GM21526 (cell line): ENCODE measurements at regions not wholly inside any gene's neighbourhood (a gene's known extent, or its start where the extent isn't known, plus 50 kb on each side); places are given as distances from the start of the nearest gene placed in this dataset.
"Not testable (repeated sequence)": the region's sequence is repeated elsewhere in the genome, so short reads cannot be mapped to it uniquely, and the experiment has no call there.

Experiments used
- ATAC-seq: cut with Tn5 transposase; IDR thresholded peaks from one replicate; pipeline ENCODE4 v1.9.1; 2021; ENCODE audit warnings: moderate library complexity; ENCODE audit not compliant: unreplicated experiment, low FRiP score

- ATAC-seq = no peak
Measured at GRCh38 chr10:64358907-64359306, 837.7 kb downstream of the REEP3 start.

DNA sequence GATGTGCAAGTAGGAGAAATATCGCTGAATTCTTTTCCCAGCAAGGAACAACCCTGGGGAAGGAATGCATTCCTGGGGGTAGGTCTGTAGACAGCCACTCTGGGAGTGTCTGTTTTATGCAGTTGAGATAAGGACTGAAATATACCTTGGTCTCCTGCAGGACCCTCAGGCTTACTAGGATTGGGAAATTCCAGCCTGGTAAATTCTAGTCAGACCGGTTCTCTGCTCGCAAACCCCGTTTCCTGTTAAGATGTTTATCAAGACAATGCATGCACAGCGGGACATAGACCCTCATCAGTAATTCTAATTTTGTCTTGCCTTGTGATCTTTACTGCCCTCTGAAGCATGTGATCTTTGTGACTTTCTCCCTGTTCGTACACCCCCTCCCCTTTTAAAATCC, 839.0 kb downstream of the REEP3 start:
- ATAC-seq = not testable (repeated sequence)

DNA sequence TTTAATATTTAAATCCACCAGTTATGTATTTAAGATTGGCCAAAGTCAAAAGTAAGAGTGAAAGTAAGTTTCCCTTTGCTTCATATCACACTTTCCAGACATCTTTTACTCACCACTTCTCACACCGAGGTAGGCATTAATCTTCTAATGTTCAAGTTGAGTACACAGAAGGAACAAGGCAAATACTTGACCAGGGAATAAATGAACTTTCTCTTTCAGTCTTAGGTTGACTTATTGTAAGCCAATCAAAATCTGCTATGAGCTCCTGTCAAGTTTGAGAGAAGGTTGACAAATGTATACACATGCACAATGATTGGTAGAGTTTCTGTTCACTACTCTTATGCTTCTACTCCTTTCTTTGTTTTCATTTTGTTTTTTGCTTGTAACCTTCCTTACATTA, 842.5 kb downstream of the REEP3 start:
- ATAC-seq = no peak

DNA sequence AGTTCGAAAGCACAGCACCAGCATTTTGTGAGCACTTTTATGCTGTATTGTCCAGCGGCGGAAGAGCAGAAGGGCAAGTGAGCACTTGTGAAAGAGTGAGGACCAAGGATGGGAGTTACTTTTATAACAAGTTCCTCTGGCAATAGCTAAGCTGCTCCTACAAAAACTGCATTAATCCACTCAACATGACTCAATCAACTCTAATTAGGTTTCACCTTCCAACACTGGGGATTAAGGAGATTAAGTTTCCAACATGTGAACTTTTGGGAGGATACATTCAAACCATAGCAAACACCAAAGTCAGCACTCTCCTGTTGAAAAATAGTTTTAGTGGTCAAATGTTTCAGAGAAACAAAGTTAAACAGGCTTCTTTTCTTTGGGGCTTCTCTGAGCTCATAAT, 844.5 kb downstream of the REEP3 start:
- no peak for ATAC-seq

DNA sequence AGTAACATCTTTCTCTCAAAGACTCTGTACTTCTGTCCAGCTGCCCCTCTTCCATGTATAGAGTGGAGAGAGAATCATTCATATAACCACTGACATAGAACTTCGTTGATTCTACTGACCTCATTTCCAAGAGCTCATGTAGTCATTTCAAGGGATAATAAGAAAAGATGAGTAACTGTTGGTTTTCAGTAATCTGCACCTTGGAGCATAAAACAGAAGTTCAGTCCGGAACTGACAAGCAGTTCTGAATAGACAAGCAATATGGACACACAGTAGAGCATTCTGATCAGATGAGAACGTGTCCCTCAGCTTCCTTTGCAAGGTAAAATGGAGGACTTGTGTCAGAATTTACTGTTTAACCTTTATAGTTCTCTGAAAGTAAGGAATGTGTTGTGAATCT, 847.1 kb downstream of the REEP3 start:
- no peak for ATAC-seq

GRCh38 chr10:64369885-64370773, 848.9 kb downstream of the REEP3 start:
- ATAC-seq = no peak

DNA sequence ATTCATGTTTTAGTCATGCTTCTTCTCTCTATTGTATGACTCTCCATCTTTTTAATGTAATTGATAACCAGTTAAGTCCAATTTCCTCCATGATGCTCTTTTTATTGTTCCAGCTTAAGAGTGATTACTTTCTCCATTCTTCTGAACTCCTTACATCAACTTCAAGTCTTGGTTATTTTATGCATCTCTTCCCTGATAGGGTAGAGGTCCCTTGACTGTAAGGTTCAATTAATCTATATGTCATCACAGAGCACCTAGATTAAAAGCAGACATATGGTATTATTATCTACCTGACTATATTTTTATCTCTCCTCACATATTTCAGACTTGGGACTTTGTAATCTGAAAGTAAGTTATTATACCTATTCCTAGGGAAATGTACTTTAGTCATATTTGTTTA, 853.1 kb downstream of the REEP3 start:
- ATAC-seq = no peak

DNA sequence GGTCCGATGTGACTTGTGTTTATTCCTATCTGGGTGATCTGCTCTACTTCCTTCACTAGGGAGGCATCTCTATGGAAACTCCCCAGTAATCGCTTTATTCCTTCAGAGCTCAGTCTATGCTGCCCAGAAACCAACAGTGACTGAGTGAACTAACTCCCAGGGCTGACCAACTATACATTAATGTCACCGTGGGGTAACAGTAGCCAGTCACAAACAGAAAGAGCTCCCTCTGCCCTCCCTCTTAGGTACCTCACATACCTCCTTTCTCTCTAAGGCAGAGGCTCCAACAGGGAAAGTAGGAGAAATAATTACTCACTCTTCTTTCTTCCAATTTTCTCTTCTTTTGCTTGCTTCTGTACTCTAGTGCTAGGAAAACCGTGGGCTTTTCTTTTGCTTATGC, 855.0 kb downstream of the REEP3 start:
- no peak for ATAC-seq

DNA sequence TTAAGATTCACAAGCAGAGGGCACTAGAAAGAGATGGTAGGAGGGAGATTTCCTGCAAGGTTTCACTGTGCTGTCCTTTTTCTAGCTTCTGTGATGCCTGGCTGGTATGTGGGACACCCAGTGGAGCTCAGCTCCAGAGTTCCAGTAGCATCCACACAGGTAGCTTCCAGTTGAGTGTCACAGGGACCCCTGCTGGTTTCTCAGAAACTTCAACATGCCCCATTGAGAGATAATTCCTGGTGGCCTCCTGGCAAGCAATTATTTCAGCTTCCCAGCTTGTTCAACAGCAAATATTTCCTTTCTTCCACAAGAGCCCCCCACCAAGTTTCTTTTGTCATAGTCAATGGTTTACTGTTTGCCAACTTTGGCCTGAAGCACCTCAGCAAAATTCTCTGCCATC, 858.7 kb downstream of the REEP3 start:
- ATAC-seq = no peak

DNA sequence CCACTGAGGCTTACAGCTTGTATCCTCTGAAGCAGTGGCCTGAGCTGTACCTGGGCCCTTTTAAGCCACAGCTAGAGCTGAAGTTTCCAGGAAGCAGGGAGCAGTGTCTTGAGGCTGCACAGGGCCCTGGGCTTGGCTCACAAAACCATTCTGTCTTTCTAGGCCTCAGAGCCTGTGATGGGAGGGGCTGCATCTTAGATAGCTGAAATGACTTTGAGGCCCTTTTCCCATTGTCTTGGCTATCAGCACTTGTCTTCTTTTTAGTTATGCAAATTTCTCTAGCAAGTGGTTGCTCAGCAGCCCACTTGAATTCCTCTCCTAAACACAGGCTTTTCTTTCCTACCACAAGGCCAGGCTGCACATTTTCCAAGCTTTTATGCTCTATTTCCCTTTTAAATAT, 864.2 kb downstream of the REEP3 start:
- ATAC-seq = no peak

DNA sequence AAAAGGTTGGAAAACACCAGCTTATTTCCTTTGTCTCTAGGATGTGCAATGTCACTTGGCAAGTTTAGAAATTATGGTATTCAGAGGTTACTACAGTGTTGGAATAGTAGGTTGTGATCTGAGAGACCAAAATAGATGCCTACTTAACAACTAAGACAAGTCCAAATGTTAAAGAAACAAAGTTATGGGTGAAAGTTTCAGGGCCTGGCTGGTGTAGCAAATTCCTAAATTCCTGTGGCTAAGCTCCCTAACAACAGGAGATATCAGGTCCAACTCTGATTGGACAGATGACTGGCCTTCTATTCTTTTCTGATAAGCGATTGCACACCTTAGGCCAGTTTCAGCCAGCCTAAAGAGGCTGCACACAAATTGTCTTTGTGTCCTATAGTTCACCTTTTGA, 873.5 kb downstream of the REEP3 start:
- ATAC-seq = no peak

- ATAC-seq = no peak
Measured at GRCh38 chr10:64396105-64396708, 875.0 kb downstream of the REEP3 start.

DNA sequence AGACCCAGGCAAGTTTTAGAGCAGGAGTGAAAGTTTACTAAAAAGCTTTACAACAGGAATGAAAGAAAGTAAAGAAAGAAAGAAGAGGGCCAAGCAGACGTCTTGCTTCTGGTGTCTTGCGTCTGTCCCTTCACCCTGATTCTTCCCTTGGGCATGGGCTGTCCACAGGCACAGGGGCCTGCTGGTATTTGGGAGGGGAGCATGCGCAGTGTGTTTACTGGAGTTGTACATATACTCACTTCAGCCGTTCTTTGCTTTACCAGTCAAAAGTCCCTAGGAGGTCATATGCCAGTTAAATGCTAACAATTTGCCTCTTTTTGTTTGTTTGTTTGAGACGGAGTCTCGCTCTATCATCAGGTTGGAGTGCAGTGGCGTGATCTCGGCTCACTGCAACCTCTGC, 875.9 kb downstream of the REEP3 start:
- ATAC-seq = no peak

DNA sequence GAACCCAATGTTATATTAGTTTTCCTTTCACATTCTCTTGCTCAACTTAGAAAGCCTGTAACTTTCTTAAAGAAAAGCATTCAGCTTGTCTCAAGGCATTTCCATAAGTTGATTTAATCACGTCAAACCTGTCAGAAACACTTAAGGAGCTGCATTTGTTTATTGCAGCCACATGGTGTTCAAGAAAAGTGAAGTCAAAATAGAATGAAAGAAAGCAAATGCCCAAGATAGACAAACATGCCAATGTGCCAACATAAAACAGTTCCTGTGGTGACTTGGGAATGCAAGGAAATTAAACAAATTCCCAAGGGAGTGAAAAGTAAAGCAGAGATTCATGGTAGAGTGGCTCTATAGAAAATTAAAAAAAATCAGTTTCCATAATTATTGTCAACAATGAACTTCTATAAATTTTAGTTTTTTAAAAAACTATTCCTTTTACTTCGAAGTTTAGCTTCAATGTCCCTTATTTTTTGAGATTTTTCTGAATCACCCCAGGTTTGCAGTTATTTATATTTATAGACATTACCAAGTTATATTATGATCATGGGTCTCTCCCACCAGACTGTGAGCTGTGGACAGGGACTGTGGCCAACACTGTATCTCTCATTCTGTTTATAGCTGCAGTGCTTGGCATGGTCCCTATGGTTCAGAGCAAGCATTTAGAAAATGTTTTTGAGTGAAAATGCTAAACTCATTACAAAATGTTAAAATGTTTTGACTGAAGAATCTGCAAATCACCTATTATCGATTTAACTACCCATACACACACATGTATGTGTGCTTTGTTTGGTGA, 887.4 kb downstream of the REEP3 start:
- ATAC-seq = no peak

- no peak for ATAC-seq
Measured at GRCh38 chr10:64409349-64409748, 888.1 kb downstream of the REEP3 start.

DNA sequence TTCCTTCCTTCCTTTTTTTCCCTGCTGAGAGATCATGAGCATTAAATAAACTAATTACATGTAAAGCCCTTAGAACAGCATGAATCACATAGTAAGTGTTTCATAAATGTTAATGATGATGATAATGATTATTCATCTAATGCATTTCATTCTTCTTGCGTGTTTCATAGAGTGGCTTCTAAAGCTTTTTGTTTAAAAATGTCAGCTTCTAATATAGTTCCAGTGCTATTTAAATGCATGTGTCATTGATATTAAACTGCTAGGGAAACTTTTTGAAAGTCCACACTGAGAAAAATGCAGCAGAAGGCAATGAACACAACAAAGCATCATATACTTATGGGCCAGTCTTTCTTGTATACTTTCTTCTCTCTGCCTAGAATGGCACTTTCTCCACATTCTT, 894.8 kb downstream of the REEP3 start:
- no peak for ATAC-seq

GRCh38 chr10:64419461-64419860, 898.3 kb downstream of the REEP3 start:
- no peak for ATAC-seq

DNA sequence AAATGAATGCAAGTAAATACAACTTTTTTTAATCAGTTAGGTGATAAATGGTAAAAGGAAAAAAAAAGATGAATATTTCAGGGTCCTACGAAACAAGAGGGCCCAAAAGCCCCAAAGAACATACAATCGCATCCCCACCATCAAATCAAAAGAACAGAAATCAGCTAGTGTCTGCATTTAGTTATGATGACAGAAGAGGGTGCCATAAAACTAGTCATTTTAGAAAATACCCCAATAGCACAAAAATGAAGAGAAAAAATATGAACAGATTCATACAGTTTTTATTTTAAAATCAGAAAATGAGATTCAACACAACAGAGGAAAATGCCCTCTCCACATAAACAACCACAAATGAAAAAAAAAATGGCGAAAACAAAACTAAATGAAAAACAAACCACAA, 905.5 kb downstream of the REEP3 start:
- no peak for ATAC-seq

GRCh38 chr10:64430690-64431323, 909.6 kb downstream of the REEP3 start:
- no peak for ATAC-seq

DNA sequence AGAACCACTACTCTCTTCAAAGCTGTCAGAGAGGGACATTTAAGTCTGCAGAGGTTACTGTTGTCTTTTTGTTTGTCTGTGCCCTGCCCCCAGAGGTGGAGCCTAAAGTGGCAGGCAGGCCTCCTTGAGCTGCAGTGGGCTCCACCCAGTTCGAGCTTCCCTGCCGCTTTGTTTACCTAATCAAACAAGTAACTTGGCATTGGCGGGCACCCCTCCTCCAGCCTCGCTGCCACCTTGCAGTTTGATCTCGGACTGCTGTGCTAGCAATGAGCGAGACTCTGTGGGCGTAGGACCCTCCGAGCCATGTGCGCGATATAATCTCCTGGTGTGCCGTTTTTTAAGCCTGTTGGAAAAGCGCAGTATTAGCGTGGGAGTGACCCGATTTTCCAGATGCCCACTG, 920.7 kb downstream of the REEP3 start:
- ATAC-seq = not testable (repeated sequence)

DNA sequence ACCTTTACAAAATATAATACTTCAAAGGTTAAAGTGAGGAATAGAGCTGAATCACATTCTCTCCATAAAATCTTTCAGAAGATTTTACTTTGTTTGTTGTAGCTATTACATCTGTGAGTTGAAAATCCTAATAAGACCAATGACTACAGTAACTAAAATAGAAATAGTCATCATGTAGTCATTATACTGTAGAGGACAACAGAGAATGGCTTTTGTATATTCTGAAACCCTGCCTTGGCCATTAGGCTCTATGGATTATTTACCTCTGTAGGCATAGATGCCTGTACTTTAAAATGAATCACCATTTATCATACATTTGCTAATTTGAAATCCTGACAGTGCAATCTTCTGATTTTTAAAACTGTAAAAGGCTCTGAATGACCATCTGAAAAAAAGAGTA, 923.0 kb downstream of the REEP3 start:
- no peak for ATAC-seq
